SK-N-SH treated with all-trans-retinoic acid at 6 μM for 48 hours (cell line): ENCODE measurements at regions not wholly inside any gene's neighbourhood (a gene's known extent, or its start where the extent isn't known, plus 50 kb on each side); places are given as distances from the start of the nearest gene placed in this dataset.

Source experiments
- ATAC-seq: fragments of 200-7000 bp; cut with Tn5 transposase; 3 replicates; pipeline ENCODE4 v1.9.1; 2020; ENCODE audit warnings: mild to moderate bottlenecking, moderate library complexity
- ARNTL ChIP-seq: fragments of 450-650 bp; formaldehyde crosslinking; IDR thresholded peaks from 2 replicates; pipeline ENCODE4 v1.5.0; 2020; ENCODE audit warnings: low read depth, mild to moderate bottlenecking, moderate library complexity, borderline replicate concordance
- BACH2 ChIP-seq: fragments of 250-450 bp; sonication (Bioruptor Pico); IDR thresholded peaks from 2 replicates; pipeline ENCODE4 v1.9.0; 2021; ENCODE audit warnings: mild to moderate bottlenecking, borderline replicate concordance
- CREB5 ChIP-seq: fragments of 250-450 bp; sonication (Bioruptor Pico); IDR thresholded peaks from 2 replicates; pipeline ENCODE4 v1.5.1; 2020; ENCODE audit warnings: low read depth, mild to moderate bottlenecking, moderate library complexity
- CSDC2 ChIP-seq: fragments of 250-450 bp; sonication (Bioruptor Pico); IDR thresholded peaks from 2 replicates; pipeline ENCODE4 v1.5.0; 2020; ENCODE audit warnings: mild to moderate bottlenecking, moderate library complexity
- OSR1 ChIP-seq: fragments of 250-450 bp; sonication (Bioruptor Pico); IDR thresholded peaks from 2 replicates; pipeline ENCODE4 v1.8.0; 2022; ENCODE audit warnings: moderate library complexity, mild to moderate bottlenecking, inconsistent platforms
- PATZ1 ChIP-seq: fragments of 250-450 bp; sonication (Bioruptor Pico); IDR thresholded peaks from 2 replicates; pipeline ENCODE4 v1.8.0; 2020; ENCODE audit warnings: mild to moderate bottlenecking, moderate library complexity, borderline replicate concordance
- PPARA ChIP-seq: fragments of 250-450 bp; sonication (Bioruptor Pico); IDR thresholded peaks from 2 replicates; pipeline ENCODE4 v1.5.0; 2020; ENCODE audit warnings: mild to moderate bottlenecking, borderline replicate concordance
- RARB ChIP-seq: fragments of 250-450 bp; sonication (Bioruptor Pico); IDR thresholded peaks from 2 replicates; pipeline ENCODE4 v1.8.0; 2021; ENCODE audit warnings: mild to moderate bottlenecking, moderate library complexity
- SNAI2 ChIP-seq: fragments of 250-450 bp; sonication (Bioruptor Pico); IDR thresholded peaks from 2 replicates; pipeline ENCODE4 v1.5.0; 2020; ENCODE audit warnings: mild to moderate bottlenecking, moderate library complexity
- TCF4 ChIP-seq: fragments of 250-450 bp; sonication (Bioruptor Pico); IDR thresholded peaks from 2 replicates; pipeline ENCODE4 v1.8.0; 2021; ENCODE audit warnings: mild to moderate bottlenecking, moderate library complexity, borderline replicate concordance
- TOX ChIP-seq: fragments of 250-450 bp; sonication (Bioruptor Pico); IDR thresholded peaks from 2 replicates; pipeline ENCODE4 v1.8.0; 2021; ENCODE audit warnings: mild to moderate bottlenecking, moderate library complexity, borderline replicate concordance
- TSHZ2 ChIP-seq: fragments of 250-450 bp; sonication (Bioruptor Pico); IDR thresholded peaks from 2 replicates; pipeline ENCODE4 v1.5.0; 2020; ENCODE audit warnings: mild to moderate bottlenecking, moderate library complexity
- ZC3H10 ChIP-seq: fragments of 250-450 bp; sonication (Bioruptor Pico); IDR thresholded peaks from 2 replicates; pipeline ENCODE4 v1.5.1; 2021; ENCODE audit warnings: mild to moderate bottlenecking, moderate library complexity
- ZFP3 ChIP-seq: fragments of 250-450 bp; sonication (Bioruptor Pico); IDR thresholded peaks from 2 replicates; pipeline ENCODE4 v1.5.0; 2020; ENCODE audit warnings: mild to moderate bottlenecking, moderate library complexity
- ZFP30 ChIP-seq: fragments of 450-650 bp; formaldehyde crosslinking; IDR thresholded peaks from 2 replicates; pipeline ENCODE4 v1.5.0; 2022; ENCODE audit warnings: mild to moderate bottlenecking, moderate library complexity
- ZNF565 ChIP-seq: fragments of 450-650 bp; formaldehyde crosslinking; conservative IDR thresholded peaks from 2 replicates; pipeline ENCODE4 v1.5.0; 2020; ENCODE audit warnings: low read depth, mild to moderate bottlenecking, moderate library complexity
- ZNF70 ChIP-seq: fragments of 450-650 bp; formaldehyde crosslinking; IDR thresholded peaks from 2 replicates; pipeline ENCODE4 v1.5.0; 2020; ENCODE audit warnings: mild to moderate bottlenecking, moderate library complexity
- ZNF8 ChIP-seq: fragments of 450-650 bp; formaldehyde crosslinking; IDR thresholded peaks from 2 replicates; pipeline ENCODE4 v1.5.0; 2020; ENCODE audit warnings: mild to moderate bottlenecking, moderate library complexity
- TF ChIP-seq, protein P1 (sequence below): fragments of 250-450 bp; sonication (Bioruptor Pico); IDR thresholded peaks from 2 replicates; pipeline ENCODE4 v1.5.1; 2021; ENCODE audit warnings: mild to moderate bottlenecking, moderate library complexity

GRCh38 chr11:25970726-25971508 lies 361.0 kb upstream of the ANO3 start:
- TF ChIP-seq ZFP30 (CRISPR knock-in tag) (no peak), TSHZ2 (no peak), ZC3H10 (CRISPR knock-in tag) (no peak), TCF4 (CRISPR knock-in tag) (no peak), CSDC2 (CRISPR knock-in tag) (no peak), BACH2 (CRISPR knock-in tag) (no peak), OSR1 (CRISPR knock-in tag) (no peak), ZNF8 (CRISPR knock-in tag) (no peak), TOX (CRISPR knock-in tag) (no peak), RARB (CRISPR knock-in tag) (no peak), ZNF565 (CRISPR knock-in tag) (no peak), ARNTL (CRISPR knock-in tag) (no peak), ZNF70 (CRISPR knock-in tag) (no peak), PPARA (CRISPR knock-in tag) (no peak), ZFP3 (CRISPR knock-in tag) (no peak), PATZ1 (CRISPR knock-in tag) (no peak)
- TF ChIP-seq, protein P1, sequence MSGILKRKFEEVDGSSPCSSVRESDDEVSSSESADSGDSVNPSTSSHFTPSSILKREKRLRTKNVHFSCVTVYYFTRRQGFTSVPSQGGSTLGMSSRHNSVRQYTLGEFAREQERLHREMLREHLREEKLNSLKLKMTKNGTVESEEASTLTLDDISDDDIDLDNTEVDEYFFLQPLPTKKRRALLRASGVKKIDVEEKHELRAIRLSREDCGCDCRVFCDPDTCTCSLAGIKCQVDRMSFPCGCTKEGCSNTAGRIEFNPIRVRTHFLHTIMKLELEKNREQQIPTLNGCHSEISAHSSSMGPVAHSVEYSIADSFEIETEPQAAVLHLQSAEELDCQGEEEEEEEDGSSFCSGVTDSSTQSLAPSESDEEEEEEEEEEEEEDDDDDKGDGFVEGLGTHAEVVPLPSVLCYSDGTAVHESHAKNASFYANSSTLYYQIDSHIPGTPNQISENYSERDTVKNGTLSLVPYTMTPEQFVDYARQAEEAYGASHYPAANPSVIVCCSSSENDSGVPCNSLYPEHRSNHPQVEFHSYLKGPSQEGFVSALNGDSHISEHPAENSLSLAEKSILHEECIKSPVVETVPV (CRISPR knock-in tag) = no peak
- TF ChIP-seq, all 23 proteins: peak for 0
- no peak for ATAC-seq

DNA sequence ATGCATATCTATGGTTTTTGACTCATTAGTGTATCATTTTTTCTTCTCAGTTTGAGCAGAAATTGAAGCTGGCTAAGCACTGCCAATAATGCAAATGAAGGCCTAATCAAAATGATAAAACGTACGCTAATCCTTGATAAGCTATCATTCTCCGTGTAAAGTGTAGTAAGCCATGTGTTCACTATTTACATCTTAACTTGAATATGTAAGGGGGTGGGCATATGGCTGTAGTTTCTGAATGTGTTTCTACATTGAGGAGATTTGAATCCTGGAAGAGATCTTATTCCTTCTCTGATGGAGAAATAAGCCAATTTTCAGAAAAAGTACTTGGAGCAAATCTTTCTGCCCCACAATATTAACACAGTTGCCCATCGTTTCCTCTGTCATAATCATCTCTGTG lies 351.8 kb upstream of the ANO3 start:
- TF ChIP-seq PPARA (CRISPR knock-in tag) = no peak
- TF ChIP-seq SNAI2 (CRISPR knock-in tag) = no peak
- no peak for TF ChIP-seq ZNF70 (CRISPR knock-in tag)
- TF ChIP-seq CREB5 = no peak
- no peak for TF ChIP-seq PATZ1 (CRISPR knock-in tag)
- no peak for TF ChIP-seq TCF4 (CRISPR knock-in tag)
- TF ChIP-seq BACH2 (CRISPR knock-in tag) = no peak
- TF ChIP-seq ZFP3 (CRISPR knock-in tag) = no peak
- TF ChIP-seq TSHZ2 = no peak
- no peak for ATAC-seq
